SK-N-SH (cell line): ENCODE measurements at regions not wholly inside any gene's neighbourhood (a gene's known extent, or its start where the extent isn't known, plus 50 kb on each side); places are given as distances from the start of the nearest gene placed in this dataset.

Experiments
- JUND ChIP-seq: IDR thresholded peaks from 2 replicates; pipeline ENCODE4 v1.4.0; 2012
- POLR2AphosphoS5 ChIP-seq: IDR thresholded peaks from 2 replicates; pipeline ENCODE4 v1.6.1; 2012; ENCODE audit warnings: low read depth, low read length
- RCOR1 ChIP-seq: fragments of 150-350 bp; IDR thresholded peaks from 2 replicates; pipeline ENCODE4 v1.6.1; 2017; ENCODE audit warnings: antibody characterized with exemption, low read length
- RFX5 ChIP-seq: IDR thresholded peaks from 2 replicates; pipeline ENCODE4 v1.6.1; 2012; ENCODE audit warnings: mild to moderate bottlenecking, improper control_type of control experiment, low read length
- RXRA ChIP-seq: IDR thresholded peaks from 2 replicates; pipeline ENCODE4 v1.4.0; 2012; ENCODE audit warnings: low read depth, mild to moderate bottlenecking, borderline replicate concordance
- SMC3 ChIP-seq: IDR thresholded peaks from 2 replicates; pipeline ENCODE4 v1.6.1; 2012; ENCODE audit warnings: low read depth, low read length, improper control_type of control experiment
- USF2 ChIP-seq: fragments of 150-350 bp; IDR thresholded peaks from 2 replicates; pipeline ENCODE4 v1.6.1; 2017; ENCODE audit warnings: antibody characterized with exemption, low read length, low read depth, borderline replicate concordance
- TF ChIP-seq, protein P1 (sequence below): fragments of 200-600 bp; sonication (generic); IDR thresholded peaks from 2 replicates; pipeline ENCODE4 v1.6.1; 2017; ENCODE audit warnings: antibody characterized with exemption, mild to moderate bottlenecking, moderate library complexity

GRCh38 chr12:43169115-43169681 is 382.8 kb downstream of the ADAMTS20 start:
- TF ChIP-seq, protein P1, sequence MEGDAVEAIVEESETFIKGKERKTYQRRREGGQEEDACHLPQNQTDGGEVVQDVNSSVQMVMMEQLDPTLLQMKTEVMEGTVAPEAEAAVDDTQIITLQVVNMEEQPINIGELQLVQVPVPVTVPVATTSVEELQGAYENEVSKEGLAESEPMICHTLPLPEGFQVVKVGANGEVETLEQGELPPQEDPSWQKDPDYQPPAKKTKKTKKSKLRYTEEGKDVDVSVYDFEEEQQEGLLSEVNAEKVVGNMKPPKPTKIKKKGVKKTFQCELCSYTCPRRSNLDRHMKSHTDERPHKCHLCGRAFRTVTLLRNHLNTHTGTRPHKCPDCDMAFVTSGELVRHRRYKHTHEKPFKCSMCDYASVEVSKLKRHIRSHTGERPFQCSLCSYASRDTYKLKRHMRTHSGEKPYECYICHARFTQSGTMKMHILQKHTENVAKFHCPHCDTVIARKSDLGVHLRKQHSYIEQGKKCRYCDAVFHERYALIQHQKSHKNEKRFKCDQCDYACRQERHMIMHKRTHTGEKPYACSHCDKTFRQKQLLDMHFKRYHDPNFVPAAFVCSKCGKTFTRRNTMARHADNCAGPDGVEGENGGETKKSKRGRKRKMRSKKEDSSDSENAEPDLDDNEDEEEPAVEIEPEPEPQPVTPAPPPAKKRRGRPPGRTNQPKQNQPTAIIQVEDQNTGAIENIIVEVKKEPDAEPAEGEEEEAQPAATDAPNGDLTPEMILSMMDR, result no peak
- TF ChIP-seq USF2, result no peak
- no peak for TF ChIP-seq RXRA
- no peak for TF ChIP-seq POLR2AphosphoS5
- no peak for TF ChIP-seq RCOR1
- no peak for TF ChIP-seq SMC3
- no peak for TF ChIP-seq RFX5
- no peak for TF ChIP-seq JUND
